ENCODE measurements at regions not wholly inside any gene's neighbourhood (a gene's known extent, or its start where the extent isn't known, plus 50 kb on each side); places are given as distances from the start of the nearest gene placed in this dataset.

DNA sequence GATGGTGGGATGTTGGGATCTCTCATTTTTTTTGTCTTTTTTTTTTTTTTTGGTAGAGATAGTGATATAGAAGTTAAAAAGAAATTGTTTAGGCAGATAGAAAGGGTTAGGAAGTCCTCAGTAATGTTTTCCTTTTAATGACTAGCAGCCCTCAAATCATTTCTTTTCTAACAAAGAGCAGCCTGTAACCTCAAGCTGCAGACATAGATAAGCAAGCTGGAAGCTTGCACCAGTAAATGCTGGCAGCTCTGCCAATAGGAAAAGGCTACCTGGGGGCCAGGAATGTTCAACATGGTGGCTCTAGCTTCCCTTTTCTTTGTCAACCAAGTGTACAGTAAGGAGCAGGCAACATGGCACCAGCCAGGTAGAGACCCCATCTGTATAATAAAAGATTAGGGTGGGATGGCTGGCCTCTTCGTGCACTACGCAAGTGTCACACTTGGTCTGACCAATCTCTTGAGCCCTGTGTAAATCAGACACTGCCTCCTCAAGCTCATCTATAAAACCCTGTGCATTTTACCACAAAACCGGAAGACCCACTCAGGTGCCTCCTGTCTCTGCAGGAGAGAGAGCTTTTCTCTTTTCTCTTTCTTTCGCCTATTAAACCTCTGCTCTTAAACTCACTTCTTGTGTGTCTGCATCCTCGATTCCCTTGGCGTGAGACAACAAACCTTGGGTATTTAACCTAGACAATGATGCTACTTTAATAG lies 212.9 kb downstream of the SNX10 start:
- TF ChIP-seq TAF1 (IDR thresholded peaks at IDR 0.05; ENCODE audit: low read depth) (no peak), TCF12 (IDR thresholded peaks at IDR 0.05; ENCODE audit: low read depth) (no peak), EP300 (IDR thresholded peaks at IDR 0.05; ENCODE audit: borderline replicate concordance) (no peak), NFIC (IDR thresholded peaks at IDR 0.05) (no peak), CREB1 (IDR thresholded peaks at IDR 0.05; ENCODE audit: low read depth) (no peak), YY1 (IDR thresholded peaks at IDR 0.05; ENCODE audit: low read depth) (no peak), EGR1 (IDR thresholded peaks at IDR 0.05) (no peak)
- TF ChIP-seq, protein P1, sequence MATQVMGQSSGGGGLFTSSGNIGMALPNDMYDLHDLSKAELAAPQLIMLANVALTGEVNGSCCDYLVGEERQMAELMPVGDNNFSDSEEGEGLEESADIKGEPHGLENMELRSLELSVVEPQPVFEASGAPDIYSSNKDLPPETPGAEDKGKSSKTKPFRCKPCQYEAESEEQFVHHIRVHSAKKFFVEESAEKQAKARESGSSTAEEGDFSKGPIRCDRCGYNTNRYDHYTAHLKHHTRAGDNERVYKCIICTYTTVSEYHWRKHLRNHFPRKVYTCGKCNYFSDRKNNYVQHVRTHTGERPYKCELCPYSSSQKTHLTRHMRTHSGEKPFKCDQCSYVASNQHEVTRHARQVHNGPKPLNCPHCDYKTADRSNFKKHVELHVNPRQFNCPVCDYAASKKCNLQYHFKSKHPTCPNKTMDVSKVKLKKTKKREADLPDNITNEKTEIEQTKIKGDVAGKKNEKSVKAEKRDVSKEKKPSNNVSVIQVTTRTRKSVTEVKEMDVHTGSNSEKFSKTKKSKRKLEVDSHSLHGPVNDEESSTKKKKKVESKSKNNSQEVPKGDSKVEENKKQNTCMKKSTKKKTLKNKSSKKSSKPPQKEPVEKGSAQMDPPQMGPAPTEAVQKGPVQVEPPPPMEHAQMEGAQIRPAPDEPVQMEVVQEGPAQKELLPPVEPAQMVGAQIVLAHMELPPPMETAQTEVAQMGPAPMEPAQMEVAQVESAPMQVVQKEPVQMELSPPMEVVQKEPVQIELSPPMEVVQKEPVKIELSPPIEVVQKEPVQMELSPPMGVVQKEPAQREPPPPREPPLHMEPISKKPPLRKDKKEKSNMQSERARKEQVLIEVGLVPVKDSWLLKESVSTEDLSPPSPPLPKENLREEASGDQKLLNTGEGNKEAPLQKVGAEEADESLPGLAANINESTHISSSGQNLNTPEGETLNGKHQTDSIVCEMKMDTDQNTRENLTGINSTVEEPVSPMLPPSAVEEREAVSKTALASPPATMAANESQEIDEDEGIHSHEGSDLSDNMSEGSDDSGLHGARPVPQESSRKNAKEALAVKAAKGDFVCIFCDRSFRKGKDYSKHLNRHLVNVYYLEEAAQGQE (IDR thresholded peaks at IDR 0.05; ENCODE audit: low read depth), result no peak
- TF ChIP-seq, protein P2, sequence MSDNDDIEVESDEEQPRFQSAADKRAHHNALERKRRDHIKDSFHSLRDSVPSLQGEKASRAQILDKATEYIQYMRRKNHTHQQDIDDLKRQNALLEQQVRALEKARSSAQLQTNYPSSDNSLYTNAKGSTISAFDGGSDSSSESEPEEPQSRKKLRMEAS (IDR thresholded peaks at IDR 0.05), result no peak

Data from Ishikawa (cell line).